ENCODE measurements at regions not wholly inside any gene's neighbourhood (a gene's known extent, or its start where the extent isn't known, plus 50 kb on each side); places are given as distances from the start of the nearest gene placed in this dataset.

- no peak for TF ChIP-seq ZBTB43 (CRISPR knock-in tag; IDR thresholded peaks at IDR 0.05)
- no peak for TF ChIP-seq ELF4 (CRISPR knock-in tag; IDR thresholded peaks at IDR 0.05; ENCODE audit: low read depth)
- no peak for TF ChIP-seq CBFB (CRISPR knock-in tag; IDR thresholded peaks at IDR 0.05; ENCODE audit: low read depth)
- no peak for TF ChIP-seq CTCF (IDR thresholded peaks at IDR 0.05)
- TF ChIP-seq ETV6 (CRISPR knock-in tag; IDR thresholded peaks at IDR 0.05), result no peak
- TF ChIP-seq ZNF512 (CRISPR knock-in tag; IDR thresholded peaks at IDR 0.05; ENCODE audit: borderline replicate concordance), result no peak
These were observed 128.7 kb downstream of the KBTBD2 start for GRCh38 chr7:32762925-32763293.

Measured in WTC11 (cell line).